ENCODE measurements at regions not wholly inside any gene's neighbourhood (a gene's known extent, or its start where the extent isn't known, plus 50 kb on each side); places are given as distances from the start of the nearest gene placed in this dataset.
"Not testable (repeated sequence)": the region's sequence is repeated elsewhere in the genome, so short reads cannot be mapped to it uniquely, and the experiment has no call there.

DNA sequence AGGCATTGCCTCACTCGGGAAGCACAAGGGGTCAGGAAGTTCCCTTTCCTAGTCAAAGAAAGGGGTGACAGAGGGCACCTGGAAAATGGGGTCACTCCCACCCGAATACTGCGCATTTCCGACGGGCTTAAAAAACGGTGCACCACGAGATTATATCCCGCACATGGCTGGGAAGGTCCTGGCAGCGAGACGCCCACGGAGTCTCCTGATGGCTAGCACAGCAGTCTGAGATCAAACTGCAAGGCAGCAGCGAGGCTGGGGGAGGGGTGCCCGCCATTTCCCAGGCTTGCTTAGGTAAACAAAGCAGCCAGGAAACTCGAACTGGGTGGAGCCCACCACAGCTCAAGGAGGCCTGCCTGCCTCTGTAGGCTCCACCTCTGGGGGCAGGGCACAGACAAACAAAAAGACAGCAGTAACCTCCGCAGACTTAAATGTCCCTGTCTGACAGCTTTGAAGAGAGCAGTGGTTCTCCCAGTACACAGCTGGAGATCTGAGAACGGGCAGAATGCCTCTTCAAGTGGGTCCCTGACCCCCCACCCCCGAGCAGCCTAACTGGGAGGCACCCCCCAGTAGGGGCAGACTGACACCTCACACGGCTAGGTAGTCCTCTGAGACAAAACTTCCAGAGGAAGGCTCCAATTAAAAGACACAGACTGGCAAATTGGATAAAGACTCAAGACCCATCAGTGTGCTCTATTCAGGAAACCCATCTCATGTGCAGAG, 297.2 kb upstream of the DDI1 start:
- TF ChIP-seq, protein P1, sequence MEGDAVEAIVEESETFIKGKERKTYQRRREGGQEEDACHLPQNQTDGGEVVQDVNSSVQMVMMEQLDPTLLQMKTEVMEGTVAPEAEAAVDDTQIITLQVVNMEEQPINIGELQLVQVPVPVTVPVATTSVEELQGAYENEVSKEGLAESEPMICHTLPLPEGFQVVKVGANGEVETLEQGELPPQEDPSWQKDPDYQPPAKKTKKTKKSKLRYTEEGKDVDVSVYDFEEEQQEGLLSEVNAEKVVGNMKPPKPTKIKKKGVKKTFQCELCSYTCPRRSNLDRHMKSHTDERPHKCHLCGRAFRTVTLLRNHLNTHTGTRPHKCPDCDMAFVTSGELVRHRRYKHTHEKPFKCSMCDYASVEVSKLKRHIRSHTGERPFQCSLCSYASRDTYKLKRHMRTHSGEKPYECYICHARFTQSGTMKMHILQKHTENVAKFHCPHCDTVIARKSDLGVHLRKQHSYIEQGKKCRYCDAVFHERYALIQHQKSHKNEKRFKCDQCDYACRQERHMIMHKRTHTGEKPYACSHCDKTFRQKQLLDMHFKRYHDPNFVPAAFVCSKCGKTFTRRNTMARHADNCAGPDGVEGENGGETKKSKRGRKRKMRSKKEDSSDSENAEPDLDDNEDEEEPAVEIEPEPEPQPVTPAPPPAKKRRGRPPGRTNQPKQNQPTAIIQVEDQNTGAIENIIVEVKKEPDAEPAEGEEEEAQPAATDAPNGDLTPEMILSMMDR (conservative IDR thresholded peaks at IDR 0.05; ENCODE audit: low read length): not testable (repeated sequence)
- not testable (repeated sequence) for TF ChIP-seq EZH2phosphoT487 (IDR thresholded peaks at IDR 0.05; ENCODE audit: borderline replicate concordance, low read depth, low read length)

All from OCI-LY7 (cell line).